NB4 (cell line): ENCODE measurements at regions not wholly inside any gene's neighbourhood (a gene's known extent, or its start where the extent isn't known, plus 50 kb on each side); places are given as distances from the start of the nearest gene placed in this dataset.

Experiments used
- DNase-seq: peaks from one replicate; pipeline ENCODE4 v3.0.0; 2010; ENCODE audit warnings: low read depth
- H3K4me3 ChIP-seq: one replicate; pipeline ENCODE4 v1.5.1; 2011; ENCODE audit warnings: mild to moderate bottlenecking, low read depth, low read length, moderate library complexity
- MYC ChIP-seq: IDR thresholded peaks from 2 replicates; pipeline ENCODE4 v1.6.1; 2011; ENCODE audit warnings: low read depth, low read length
- POLR2A ChIP-seq: IDR thresholded peaks from 2 replicates; pipeline ENCODE4 v1.6.1; 2011; ENCODE audit warnings: mild to moderate bottlenecking; ENCODE audit not compliant: insufficient read length; ENCODE audit errors: extremely low read depth
- TF ChIP-seq, protein P1 (sequence below): IDR thresholded peaks from one replicate; pipeline ENCODE4 v1.5.1; 2012; ENCODE audit warnings: low read depth, low read length
- TF ChIP-seq, protein P2 (sequence below): IDR thresholded peaks from 2 replicates; pipeline ENCODE4 v1.6.1; 2011; ENCODE audit warnings: low read depth, low read length

DNA sequence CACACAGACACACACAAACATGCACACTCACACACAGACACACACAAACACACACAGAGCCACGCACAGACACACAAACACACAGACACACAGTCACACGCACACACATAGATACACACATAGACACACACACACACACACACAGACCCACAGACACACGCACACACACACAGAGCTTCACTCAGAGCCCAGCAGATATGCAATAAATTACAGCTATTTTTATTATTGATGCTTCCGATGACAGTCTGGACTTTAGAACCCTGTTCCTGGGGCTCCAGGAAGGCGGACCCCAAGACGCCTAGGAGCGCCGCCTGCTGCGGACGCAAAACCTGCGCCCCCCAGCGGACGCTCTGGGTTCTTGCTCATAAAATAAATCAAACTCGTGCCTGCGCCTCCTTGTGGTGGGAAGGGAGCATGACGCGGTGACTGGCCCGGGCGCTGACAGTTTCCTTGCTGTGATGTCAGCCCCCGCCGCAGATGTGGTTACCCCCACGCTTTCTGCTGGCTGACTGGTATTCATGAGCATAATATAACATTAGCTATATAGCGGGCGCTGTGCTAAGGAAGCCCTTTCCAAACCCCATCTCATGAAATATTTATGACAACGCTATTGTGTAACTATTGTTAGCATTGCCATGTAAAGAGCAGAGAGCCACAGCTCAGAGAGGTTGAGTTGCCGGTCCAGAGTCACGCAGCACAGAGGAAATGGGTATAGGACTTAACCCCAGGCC lies 64.4 kb upstream of the TM9SF2 start:
- H3K4me3 ChIP-seq, result no peak overlapping the region
- TF ChIP-seq, protein P1, sequence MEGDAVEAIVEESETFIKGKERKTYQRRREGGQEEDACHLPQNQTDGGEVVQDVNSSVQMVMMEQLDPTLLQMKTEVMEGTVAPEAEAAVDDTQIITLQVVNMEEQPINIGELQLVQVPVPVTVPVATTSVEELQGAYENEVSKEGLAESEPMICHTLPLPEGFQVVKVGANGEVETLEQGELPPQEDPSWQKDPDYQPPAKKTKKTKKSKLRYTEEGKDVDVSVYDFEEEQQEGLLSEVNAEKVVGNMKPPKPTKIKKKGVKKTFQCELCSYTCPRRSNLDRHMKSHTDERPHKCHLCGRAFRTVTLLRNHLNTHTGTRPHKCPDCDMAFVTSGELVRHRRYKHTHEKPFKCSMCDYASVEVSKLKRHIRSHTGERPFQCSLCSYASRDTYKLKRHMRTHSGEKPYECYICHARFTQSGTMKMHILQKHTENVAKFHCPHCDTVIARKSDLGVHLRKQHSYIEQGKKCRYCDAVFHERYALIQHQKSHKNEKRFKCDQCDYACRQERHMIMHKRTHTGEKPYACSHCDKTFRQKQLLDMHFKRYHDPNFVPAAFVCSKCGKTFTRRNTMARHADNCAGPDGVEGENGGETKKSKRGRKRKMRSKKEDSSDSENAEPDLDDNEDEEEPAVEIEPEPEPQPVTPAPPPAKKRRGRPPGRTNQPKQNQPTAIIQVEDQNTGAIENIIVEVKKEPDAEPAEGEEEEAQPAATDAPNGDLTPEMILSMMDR, result peak; percentile 80
- TF ChIP-seq, protein P2, sequence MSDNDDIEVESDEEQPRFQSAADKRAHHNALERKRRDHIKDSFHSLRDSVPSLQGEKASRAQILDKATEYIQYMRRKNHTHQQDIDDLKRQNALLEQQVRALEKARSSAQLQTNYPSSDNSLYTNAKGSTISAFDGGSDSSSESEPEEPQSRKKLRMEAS, result peak; percentile 77
- TF ChIP-seq MYC (peak; percentile 33; the same call in 1 of the 2 replicates), POLR2A (no peak)
- peak; percentile 92 for DNase-seq

DNA sequence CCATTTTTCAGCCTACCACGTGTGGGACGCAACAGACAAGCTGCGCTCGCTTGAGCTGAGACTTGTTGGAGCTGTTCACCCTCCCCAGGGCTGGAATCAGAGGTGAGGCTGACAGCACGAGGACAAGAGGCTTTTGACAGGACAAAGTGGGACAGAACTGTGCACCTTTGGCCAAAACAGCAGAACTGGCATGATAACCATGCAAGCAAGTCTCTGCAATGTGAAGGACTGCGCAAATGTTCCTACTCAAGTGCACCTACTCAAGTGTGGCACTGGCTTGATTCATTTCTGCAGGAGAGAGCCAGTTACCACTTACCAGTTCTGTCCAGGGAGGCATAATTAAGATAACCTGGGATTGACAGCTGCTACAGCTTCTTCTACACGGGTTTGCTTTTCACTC lies 62.2 kb upstream of the TM9SF2 start:
- TF ChIP-seq POLR2A, result no peak
- no peak for TF ChIP-seq MYC
- TF ChIP-seq, protein P1, result no peak
- TF ChIP-seq, protein P2, result no peak
- no peak for DNase-seq
- no peak overlapping the region for H3K4me3 ChIP-seq

DNA sequence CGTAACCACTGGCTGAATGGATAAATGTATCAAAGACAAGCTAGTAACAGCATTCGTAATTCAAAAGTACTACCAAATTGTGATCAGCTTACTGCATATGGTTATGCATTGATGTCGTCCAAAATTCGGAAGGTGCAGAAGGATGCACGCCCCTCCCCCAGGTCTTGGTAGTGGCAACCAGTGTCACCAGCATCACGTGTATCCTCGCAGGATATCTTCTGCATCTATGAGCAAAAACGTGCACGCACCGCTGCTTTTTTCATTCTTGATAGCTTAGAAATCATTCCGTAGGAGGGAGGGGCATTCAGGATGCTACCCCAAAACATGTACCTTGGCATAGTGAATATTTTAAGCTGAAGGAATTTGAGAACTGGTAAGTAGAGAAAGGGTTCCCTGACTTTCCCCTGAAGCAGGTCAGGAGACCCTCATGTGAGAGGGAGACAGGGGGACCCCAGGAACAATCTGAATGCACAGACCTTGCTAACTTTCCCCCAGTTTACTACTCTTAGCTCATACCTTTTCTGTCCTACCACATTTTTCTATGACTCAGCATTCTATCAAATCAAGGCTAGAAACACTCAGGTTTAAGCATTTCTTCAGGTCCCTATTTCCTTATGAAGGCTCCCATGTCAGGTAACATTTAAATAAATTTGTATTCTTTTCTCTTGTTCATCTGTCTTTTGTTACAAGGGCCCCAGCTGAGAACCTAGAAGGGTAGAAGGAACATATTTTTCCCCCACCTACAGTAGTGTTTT lies 61.2 kb upstream of the TM9SF2 start:
- DNase-seq, result no peak
- TF ChIP-seq, protein P2, result no peak
- TF ChIP-seq, protein P1, result no peak
- TF ChIP-seq MYC, result no peak
- TF ChIP-seq POLR2A, result no peak
- no peak overlapping the region for H3K4me3 ChIP-seq

DNA sequence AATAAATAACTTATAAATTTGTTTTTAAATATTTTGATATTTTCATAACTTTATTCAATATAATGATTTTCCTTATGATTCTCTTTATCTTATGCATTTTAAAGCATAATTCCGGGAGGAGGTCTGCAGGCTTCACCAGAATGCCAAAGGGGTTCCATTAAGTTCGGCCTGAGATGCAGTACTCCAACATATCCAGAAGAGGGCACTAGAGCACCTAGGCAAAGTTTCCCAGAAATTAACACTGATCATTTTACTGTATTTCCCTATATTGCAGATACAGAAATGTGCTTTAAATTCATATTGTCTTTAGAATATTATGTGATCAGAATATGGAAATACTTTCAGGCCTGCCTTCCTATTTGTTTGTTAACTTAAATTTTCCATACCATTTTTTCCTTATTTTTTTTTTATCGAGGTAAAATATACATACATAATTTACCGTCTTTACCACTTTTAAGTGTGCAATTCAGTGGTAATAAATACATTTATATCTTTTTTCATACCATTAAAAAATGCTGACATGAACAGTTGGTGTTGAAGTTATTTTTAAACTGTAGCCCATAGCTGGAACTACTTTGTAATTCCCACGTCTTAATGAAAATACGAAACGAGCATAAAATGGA lies 58.9 kb upstream of the TM9SF2 start:
- peak; percentile 69 for DNase-seq
- no peak overlapping the region for H3K4me3 ChIP-seq
- TF ChIP-seq, protein P1, result peak; percentile 89
- TF ChIP-seq POLR2A (no peak), MYC (no peak)
- TF ChIP-seq, protein P2, result no peak

DNA sequence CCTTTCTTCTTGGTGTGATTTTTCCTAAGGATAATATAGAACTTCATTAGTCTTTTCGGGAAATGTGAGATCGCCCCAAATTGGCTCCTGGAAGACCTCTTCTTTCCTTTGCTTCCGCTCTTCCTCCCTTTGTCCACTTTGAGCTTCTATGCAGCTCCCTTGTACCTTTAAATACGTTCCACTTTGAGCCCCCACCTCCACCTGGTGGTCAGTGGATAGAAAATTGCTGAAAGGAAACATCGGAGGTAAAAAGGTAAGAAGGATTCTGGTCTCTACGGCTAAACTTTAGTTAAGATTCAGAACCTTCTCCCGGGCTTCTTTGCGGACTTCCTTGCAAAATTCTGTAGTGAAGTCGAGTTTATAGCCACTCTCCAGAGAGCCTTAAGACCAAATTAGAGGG lies 55.0 kb upstream of the TM9SF2 start:
- TF ChIP-seq POLR2A, result no peak
- TF ChIP-seq, protein P2, result no peak
- TF ChIP-seq, protein P1, result no peak
- TF ChIP-seq MYC, result no peak
- no peak for DNase-seq
- H3K4me3 ChIP-seq, result no peak overlapping the region
